WTC11 (cell line): ENCODE measurements at regions not wholly inside any gene's neighbourhood (a gene's known extent, or its start where the extent isn't known, plus 50 kb on each side); places are given as distances from the start of the nearest gene placed in this dataset.

Source experiments
- PRRX2 ChIP-seq: fragments of 250-450 bp; sonication (Bioruptor Pico); IDR thresholded peaks from 2 replicates; pipeline ENCODE4 v1.8.0; 2021; ENCODE audit warnings: mild to moderate bottlenecking
- TF ChIP-seq, protein P1 (sequence below): fragments of 200-600 bp; IDR thresholded peaks from 2 replicates; pipeline ENCODE4 v1.8.0; 2022; ENCODE audit warnings: antibody characterized with exemption

DNA sequence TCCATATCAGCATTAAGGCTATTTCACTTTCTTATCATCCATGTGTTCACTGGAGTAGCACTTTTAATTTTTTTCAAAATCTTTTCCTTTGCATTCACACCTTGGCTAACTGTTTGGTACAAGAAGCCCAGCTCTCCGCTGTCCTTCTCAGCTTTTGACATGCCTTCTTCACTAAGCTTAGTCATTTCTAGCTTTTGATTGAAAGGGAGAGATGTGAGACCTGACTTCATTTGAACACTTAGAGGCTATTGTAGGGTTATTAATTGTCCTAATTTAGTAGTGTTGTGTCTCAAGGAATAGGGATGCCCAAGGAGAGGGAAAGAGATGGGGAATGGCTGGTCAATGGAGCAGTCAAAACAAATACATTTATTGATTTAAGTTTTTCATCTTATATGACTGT is 350.0 kb downstream of the CXCL12 start:
- TF ChIP-seq PRRX2 (CRISPR knock-in tag) = no peak
- TF ChIP-seq, protein P1, sequence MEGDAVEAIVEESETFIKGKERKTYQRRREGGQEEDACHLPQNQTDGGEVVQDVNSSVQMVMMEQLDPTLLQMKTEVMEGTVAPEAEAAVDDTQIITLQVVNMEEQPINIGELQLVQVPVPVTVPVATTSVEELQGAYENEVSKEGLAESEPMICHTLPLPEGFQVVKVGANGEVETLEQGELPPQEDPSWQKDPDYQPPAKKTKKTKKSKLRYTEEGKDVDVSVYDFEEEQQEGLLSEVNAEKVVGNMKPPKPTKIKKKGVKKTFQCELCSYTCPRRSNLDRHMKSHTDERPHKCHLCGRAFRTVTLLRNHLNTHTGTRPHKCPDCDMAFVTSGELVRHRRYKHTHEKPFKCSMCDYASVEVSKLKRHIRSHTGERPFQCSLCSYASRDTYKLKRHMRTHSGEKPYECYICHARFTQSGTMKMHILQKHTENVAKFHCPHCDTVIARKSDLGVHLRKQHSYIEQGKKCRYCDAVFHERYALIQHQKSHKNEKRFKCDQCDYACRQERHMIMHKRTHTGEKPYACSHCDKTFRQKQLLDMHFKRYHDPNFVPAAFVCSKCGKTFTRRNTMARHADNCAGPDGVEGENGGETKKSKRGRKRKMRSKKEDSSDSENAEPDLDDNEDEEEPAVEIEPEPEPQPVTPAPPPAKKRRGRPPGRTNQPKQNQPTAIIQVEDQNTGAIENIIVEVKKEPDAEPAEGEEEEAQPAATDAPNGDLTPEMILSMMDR = no peak
